Kidney epithelial cell (primary cell): ENCODE measurements at regions not wholly inside any gene's neighbourhood (a gene's known extent, or its start where the extent isn't known, plus 50 kb on each side); places are given as distances from the start of the nearest gene placed in this dataset.

ENCODE experiments used
- DNase-seq: peaks from one replicate; pipeline ENCODE4 v3.0.0-alpha.2; 2010; ENCODE audit warnings: low read depth
- H3K27me3 ChIP-seq: 2 replicates; pipeline ENCODE4 v1.6.0; 2011; ENCODE audit warnings: low read length; ENCODE audit not compliant: control insufficient read depth, insufficient read depth
- H3K36me3 ChIP-seq: 2 replicates; pipeline ENCODE4 v1.5.1; 2011; ENCODE audit warnings: low read length; ENCODE audit not compliant: control insufficient read depth, insufficient read depth
- H3K4me3 ChIP-seq: 2 replicates; pipeline ENCODE4 v1.5.1; 2011; ENCODE audit warnings: low read depth, mild to moderate bottlenecking, control low read depth, low read length
- CTCF ChIP-seq: IDR thresholded peaks from 2 replicates; pipeline ENCODE4 v1.5.1; 2011; ENCODE audit warnings: mild to moderate bottlenecking, moderate library complexity, low read length, control low read depth, inconsistent platforms; ENCODE audit not compliant: insufficient read depth, poor library complexity, severe bottlenecking

DNA sequence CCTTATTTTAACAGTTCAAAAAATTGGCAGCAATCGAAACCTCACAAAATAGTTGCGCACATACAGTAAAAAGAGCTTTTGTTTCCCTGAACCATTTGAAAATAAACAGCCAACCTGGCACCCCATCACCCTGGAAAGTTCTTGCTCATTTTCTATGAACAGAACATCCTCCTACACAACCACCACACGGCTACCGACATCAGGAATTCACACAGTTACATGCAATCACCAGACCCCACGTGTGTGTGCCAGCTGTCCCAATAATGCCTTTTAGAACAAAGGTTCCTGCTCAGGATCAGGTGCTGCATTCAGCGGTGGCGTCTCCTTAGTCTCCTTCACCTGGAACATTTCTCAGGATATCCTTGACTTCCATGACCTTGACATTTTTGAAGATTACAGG, 186.5 kb downstream of the KLF13 start:
- no peak for DNase-seq
- no peak for TF ChIP-seq CTCF
- Histone ChIP-seq H3K27me3 (no peaks in the 10 kb centered on the region), H3K36me3 (no peaks in the 10 kb centered on the region), H3K4me3 (no peak overlapping the region)

DNA sequence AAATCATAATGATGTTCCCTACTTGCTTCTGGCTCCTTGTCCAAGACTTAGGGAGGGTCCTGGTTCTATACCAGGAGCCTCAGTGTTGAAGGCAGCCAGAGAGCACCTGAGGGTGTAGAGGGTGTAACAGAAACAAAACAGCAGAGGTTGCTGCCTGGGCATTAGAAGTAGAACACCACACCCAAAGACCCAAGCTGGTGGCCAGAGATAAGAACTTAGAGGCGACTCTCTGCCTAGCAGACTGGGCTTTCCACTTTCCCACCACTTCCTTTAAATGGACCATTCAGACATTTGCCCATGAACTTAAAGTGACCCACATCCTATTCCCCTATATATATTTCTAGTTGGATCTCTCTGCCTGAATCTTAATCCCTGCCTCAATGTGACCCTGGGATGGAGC, 189.8 kb downstream of the KLF13 start:
- DNase-seq, result no peak
- H3K4me3 ChIP-seq, result no peak overlapping the region
- no peak for TF ChIP-seq CTCF
- no peaks in the 10 kb centered on the region for H3K27me3 ChIP-seq
- H3K36me3 ChIP-seq, result no peaks in the 10 kb centered on the region

DNA sequence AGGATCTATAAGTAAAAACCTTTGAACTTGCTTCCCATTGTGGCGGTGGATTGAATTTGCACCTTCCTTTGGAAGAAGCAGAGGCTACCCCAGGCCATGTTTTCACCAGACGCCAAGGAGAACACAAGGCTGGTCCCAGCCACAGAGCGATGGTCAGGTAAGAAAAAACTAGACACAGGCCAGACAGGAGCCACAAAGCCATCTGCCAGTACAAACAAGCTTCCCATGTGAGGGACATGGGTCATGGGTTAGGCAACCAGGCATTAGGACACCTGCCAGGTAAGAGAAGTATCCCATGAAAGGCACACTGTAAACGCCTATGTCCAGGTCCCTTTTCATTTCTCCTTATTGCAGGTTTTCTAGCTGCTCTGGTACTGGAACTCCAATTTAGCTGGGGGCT, 190.2 kb downstream of the KLF13 start:
- no peak for TF ChIP-seq CTCF
- H3K36me3 ChIP-seq, result no peaks in the 10 kb centered on the region
- no peak for DNase-seq
- H3K27me3 ChIP-seq, result no peaks in the 10 kb centered on the region
- H3K4me3 ChIP-seq, result no peak overlapping the region

GRCh38 chr15:31517711-31518110, 191.1 kb downstream of the KLF13 start:
- Histone ChIP-seq H3K4me3 (no peak overlapping the region), H3K36me3 (no peaks in the 10 kb centered on the region), H3K27me3 (no peaks in the 10 kb centered on the region)
- no peak for TF ChIP-seq CTCF
- no peak for DNase-seq

- no peak overlapping the region for H3K4me3 ChIP-seq
- DNase-seq, result no peak
- no peak for TF ChIP-seq CTCF
- no peaks in the 10 kb centered on the region for H3K27me3 ChIP-seq
- H3K36me3 ChIP-seq, result no peaks in the 10 kb centered on the region
Measured at GRCh38 chr15:31522028-31522427, 195.4 kb downstream of the KLF13 start.

GRCh38 chr15:31523027-31523654, 196.5 kb downstream of the KLF13 start:
- H3K36me3 ChIP-seq, result no peaks in the 10 kb centered on the region
- no peak for TF ChIP-seq CTCF
- no peak for DNase-seq
- H3K4me3 ChIP-seq, result no peak overlapping the region
- no peaks in the 10 kb centered on the region for H3K27me3 ChIP-seq
